ENCODE measurements at regions not wholly inside any gene's neighbourhood (a gene's known extent, or its start where the extent isn't known, plus 50 kb on each side); places are given as distances from the start of the nearest gene placed in this dataset.

DNA sequence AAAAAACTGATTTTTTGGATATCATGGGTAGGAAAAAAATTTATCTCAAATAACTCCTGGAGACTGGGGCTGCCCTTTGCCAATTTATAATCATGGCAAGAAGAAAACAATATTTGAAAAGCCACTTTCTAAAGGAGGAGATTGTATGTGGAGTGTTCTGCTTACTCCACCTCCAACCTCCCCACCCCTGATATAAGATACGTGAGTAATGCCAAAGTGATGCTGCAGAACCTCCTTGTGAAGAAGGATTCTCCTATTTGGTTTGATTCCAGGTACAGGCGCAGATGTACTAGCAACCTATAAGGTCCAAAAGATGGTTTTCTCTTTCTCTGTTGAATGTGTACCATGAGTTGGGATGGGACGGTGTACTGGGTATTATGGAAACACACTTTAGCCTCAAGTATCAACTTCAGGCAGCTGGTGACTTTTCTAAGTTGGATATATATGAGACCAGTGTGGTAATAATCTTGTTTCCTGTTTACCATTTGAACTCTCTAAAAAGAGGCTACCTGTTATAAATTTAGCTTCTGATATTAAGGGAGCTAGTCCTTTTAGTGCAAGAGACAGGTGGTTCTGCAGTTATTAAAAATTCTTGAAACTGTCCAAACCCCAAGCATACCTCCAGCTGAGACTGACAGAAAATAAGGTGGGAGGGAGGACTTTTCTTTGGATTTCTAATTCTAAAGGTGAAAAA is 724.0 kb upstream of the MIR17HG start:
- TF ChIP-seq EZH2phosphoT487 (IDR thresholded peaks at IDR 0.05; ENCODE audit: low read depth, severe bottlenecking, unreplicated experiment): no peak
- TF ChIP-seq, protein P1, sequence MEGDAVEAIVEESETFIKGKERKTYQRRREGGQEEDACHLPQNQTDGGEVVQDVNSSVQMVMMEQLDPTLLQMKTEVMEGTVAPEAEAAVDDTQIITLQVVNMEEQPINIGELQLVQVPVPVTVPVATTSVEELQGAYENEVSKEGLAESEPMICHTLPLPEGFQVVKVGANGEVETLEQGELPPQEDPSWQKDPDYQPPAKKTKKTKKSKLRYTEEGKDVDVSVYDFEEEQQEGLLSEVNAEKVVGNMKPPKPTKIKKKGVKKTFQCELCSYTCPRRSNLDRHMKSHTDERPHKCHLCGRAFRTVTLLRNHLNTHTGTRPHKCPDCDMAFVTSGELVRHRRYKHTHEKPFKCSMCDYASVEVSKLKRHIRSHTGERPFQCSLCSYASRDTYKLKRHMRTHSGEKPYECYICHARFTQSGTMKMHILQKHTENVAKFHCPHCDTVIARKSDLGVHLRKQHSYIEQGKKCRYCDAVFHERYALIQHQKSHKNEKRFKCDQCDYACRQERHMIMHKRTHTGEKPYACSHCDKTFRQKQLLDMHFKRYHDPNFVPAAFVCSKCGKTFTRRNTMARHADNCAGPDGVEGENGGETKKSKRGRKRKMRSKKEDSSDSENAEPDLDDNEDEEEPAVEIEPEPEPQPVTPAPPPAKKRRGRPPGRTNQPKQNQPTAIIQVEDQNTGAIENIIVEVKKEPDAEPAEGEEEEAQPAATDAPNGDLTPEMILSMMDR (IDR thresholded peaks at IDR 0.05; ENCODE audit: poor library complexity): no peak
- TF ChIP-seq EZH2 (IDR thresholded peaks at IDR 0.05; ENCODE audit: borderline replicate concordance): no peak
